GM21447 (cell line): ENCODE measurements at regions not wholly inside any gene's neighbourhood (a gene's known extent, or its start where the extent isn't known, plus 50 kb on each side); places are given as distances from the start of the nearest gene placed in this dataset.

Source experiments
- ATAC-seq: cut with Tn5 transposase; IDR thresholded peaks from one replicate; pipeline ENCODE4 v1.9.1; 2021; ENCODE audit not compliant: unreplicated experiment

DNA sequence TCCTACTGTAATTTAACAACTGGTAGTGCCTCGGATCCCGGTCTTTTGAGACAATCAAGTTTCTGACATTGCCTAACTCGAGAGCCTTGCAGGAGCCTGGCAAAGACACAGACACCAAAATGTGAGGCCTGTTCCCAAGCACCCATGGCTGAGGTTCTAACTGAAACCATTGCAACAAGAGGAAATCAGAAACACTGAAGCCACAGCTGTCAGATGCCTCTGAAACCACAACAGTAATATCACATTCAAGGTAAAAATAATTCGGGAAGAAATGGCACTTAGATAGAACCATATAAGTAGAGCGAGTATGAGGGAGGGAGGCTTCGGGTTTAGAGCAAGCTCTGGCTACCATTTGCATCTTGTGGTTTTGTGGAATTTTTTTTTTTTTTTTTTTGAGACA is 285.9 kb downstream of the FBXO15 start:
- ATAC-seq, result no peak

DNA sequence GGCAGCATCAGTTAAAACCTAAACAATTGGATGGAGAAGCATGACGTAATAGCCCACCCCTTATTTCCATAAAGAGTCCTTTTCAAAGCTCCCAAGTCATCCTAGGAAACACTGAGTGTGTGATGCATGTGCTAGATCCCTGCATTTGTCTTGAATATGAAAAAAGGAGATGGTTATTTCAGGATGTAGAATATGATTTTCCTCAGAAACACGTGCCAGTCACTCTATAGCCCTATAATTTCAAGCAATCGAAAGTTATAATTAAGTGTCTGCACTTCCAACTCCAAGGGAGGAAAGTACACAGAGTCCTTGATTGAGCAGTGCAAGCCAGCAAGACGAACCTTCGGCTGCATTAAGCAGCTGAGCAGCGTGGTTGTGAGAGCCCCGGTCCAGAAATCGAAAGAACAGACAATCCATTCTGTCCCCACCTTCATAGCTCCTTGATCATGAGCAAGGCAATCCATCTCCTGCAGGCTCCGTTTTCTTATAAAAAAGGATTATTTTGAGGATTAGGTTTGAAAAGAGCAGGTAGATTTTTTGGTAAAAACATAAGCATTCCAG is 287.7 kb downstream of the FBXO15 start:
- ATAC-seq, result no peak

- no peak for ATAC-seq
Observed at GRCh38 chr18:73852789-73853549, 294.7 kb downstream of the FBXO15 start.

GRCh38 chr18:73850782-73851181 is 296.9 kb downstream of the FBXO15 start:
- ATAC-seq, result no peak

GRCh38 chr18:73848656-73849055 is 299.0 kb downstream of the FBXO15 start:
- no peak for ATAC-seq

DNA sequence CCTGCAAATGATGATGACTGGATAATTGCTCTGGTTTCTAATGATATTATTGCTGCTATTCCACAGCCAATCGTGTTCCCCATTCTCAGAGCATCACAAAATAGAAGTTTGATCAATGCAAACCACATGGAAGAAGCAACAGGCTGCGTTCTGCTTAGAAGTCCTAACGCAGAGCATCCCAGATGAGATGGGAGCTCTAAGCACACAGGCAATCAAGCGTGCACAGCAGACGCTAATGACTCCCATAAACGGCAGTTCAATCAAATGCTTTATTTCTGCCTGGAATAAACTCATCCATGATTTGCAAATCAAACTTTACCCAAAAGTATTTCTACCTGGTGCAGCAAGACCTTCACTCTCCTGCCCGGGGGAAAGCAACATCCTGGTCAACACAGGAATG is 304.2 kb downstream of the FBXO15 start:
- no peak for ATAC-seq

DNA sequence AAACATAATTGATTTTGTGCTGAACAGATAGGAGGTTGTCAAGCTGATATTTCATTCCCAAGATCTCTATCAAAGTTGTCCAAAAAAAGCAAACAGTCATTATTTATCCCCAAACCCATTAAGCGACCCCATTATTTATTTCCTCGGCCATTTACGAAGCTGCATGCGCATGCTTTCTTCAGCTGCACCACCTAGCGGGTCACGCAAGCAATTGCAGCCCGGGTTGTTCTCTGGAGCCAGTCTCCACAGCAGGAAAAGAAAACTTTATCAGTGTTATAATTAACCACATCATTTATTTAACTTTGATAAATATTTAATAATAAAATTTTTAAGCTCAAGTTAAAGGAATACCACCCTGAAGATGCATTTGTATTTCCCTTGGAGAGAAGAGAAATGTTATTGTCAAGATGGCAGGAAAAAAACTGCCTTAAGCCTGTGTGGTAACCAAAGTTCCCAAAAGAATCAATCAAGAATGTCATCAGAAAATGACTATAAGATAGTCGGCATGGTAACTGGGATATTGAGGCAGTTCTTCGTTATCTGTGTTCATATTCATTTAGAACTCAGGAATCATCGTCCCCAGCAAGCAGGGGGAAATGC is 304.7 kb downstream of the FBXO15 start:
- ATAC-seq, result peak; percentile 81

GRCh38 chr18:73841661-73842060 is 306.0 kb downstream of the FBXO15 start:
- ATAC-seq, result no peak

- no peak for ATAC-seq
Observed at GRCh38 chr18:73840319-73840945, 307.2 kb downstream of the FBXO15 start.

DNA sequence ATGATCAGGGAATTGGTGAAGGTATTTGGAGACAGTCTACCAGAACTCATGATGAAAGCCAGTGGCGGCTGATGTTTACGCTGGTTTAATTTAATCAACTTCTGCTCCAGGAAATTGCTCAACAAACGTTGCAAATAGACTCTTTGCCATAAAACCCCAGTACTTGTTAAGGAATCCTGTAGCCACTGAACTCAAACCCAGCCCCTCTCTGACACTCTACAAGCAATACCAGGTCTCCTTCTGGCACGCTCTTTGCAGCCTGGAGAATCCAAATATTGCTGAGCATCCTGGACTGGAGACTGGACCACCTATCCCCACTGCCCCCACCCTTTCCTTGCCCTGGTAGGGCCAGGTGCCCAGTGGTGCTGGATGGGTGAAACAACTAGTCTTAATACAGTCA is 308.2 kb downstream of the FBXO15 start:
- no peak for ATAC-seq

GRCh38 chr18:73838107-73838506 is 309.5 kb downstream of the FBXO15 start:
- no peak for ATAC-seq

GRCh38 chr18:73835656-73836364 is 311.8 kb downstream of the FBXO15 start:
- ATAC-seq, result no peak

DNA sequence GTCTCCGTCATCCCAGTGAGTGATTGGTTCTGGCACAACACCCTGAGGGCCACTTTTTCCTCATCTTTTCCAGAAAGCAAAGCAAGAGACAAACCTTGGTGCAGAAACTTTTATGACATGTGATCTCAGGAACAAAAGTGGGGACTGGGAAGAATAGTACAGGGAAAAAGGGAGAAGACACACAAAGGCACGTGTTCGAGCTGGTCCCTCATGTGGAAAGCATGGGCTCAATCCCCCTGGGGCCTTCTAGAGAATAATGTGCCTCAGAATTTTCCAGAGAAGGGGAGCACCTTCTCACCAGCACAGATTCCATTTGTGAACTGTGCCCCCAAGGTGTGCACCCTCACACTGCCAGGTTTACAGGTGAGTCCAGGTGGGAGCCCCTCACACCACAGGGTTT is 312.6 kb downstream of the FBXO15 start:
- ATAC-seq, result no peak

DNA sequence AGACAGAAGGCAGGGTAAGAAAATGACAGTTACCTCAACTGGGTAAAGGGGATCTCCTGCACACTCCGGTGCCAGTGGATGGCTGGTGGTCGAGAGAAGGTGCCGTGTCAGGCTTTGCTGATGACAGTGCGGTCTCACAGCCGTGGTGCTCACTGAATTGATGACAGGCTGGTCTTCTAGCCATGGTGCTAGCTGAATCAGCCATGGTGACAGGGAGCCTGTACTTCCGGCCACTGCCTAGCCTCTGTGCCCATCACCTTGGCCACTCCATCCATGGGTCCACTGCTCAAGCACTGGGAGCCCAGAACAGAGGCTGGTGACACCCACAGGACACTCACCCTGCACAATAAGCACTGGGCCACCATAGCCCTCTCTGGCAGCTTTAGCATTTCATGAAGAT is 315.9 kb downstream of the FBXO15 start:
- ATAC-seq, result no peak

- ATAC-seq, result no peak
Observed at GRCh38 chr18:73829146-73829545, 318.5 kb downstream of the FBXO15 start.

GRCh38 chr18:73827801-73828200 is 319.8 kb downstream of the FBXO15 start:
- ATAC-seq, result no peak

DNA sequence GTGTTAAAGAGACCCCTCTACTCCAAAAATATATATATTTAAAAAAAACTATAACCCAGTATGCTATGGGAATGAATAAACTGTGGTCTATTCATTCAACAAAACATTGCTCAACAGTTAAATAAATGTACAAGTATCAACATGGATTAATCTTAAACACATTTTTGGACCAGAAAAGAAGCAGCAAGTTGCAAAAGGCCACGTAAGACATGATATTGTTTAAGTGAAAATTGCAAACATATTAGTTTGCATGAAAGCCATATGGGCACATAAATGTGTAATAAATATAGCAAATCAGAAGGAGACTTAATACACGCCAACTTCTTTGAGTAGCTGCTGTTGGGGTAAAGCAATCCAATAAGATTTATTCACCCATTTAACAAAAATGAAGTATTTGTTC is 321.5 kb downstream of the FBXO15 start:
- ATAC-seq, result no peak

DNA sequence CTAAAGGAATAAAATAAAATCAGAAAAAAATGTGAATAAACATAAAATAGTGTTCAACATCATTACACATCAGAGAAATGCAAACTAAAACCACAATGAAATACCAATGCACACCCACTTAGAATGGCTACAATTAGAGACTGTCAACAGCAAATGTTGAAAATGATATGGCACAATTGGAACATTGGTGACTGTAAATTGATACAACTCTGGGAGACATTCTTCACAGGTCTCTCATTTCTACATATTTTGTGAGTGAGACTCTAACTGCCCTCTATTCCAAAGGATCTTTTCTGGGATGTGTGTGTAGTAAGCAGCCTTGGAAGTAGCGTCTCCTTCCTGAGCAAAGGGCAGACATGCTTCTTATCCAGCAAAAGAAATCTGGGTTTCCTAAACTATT is 323.0 kb downstream of the FBXO15 start:
- no peak for ATAC-seq

DNA sequence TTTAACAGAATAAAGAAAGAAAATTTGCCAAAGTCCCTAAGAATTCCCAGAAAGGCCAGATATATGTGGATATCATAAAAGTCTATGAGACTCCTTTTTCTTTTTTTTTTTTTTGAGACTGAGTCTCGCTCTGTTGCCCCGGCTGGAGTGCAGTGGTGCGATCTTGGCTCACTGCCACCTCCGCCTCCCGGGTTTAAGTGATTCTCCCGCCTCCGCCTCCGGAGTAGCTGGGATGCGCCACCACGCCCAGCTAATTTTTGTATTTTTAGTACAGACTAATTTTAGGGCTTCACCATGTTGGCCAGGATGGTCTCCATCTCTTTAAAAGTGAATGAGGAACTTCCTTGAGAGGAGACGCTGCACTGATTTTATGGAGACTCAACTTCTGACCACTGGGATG is 335.2 kb downstream of the FBXO15 start:
- ATAC-seq, result no peak

- ATAC-seq, result no peak
Observed at GRCh38 chr18:73807551-73808192, 340.0 kb downstream of the FBXO15 start.

GRCh38 chr18:73805991-73806390 is 341.6 kb downstream of the FBXO15 start:
- no peak for ATAC-seq
